ENCODE measurements at regions not wholly inside any gene's neighbourhood (a gene's known extent, or its start where the extent isn't known, plus 50 kb on each side); places are given as distances from the start of the nearest gene placed in this dataset.

DNA sequence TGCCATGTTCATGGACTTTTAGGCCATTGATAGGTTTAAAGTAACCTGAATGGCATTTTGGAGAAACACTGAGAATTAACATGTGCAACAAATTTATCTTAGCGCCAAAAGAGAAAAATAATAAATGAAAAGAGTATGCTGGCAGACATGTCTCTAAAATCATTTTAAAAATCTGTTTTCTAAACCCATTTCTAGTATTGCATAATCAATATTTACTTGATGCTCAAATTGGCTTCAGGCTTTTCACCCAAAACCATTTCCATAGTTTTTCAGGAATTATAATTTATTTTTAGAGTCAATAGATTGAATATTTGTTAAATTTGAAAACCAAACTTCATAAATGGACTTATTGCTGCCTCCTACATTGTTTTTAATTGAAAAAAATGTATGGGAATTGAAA lies 423.0 kb downstream of the PLOD2 start:
- ATAC-seq (no peak), DNase-seq (no peak)
- Histone ChIP-seq H3K27ac (no peak overlapping the region), H3K4me3 (no peak overlapping the region), H3K9me3 (no peaks in the 10 kb centered on the region), H3K36me3 (replicated peaks in 1 of 2; ENCODE audit: insufficient read depth in 1 of 2, low read depth in 2 of 2) (no peaks in the 10 kb centered on the region), H3K27me3 (no peaks in the 10 kb centered on the region), H3K4me1 (no peaks in the 10 kb centered on the region)
- 93 to 94% methylated on average over 1 of the region's 1 CpG for WGBS, 2 donors
- no peak for TF ChIP-seq POLR2A (IDR thresholded peaks at IDR 0.05)
- TF ChIP-seq, protein P1, sequence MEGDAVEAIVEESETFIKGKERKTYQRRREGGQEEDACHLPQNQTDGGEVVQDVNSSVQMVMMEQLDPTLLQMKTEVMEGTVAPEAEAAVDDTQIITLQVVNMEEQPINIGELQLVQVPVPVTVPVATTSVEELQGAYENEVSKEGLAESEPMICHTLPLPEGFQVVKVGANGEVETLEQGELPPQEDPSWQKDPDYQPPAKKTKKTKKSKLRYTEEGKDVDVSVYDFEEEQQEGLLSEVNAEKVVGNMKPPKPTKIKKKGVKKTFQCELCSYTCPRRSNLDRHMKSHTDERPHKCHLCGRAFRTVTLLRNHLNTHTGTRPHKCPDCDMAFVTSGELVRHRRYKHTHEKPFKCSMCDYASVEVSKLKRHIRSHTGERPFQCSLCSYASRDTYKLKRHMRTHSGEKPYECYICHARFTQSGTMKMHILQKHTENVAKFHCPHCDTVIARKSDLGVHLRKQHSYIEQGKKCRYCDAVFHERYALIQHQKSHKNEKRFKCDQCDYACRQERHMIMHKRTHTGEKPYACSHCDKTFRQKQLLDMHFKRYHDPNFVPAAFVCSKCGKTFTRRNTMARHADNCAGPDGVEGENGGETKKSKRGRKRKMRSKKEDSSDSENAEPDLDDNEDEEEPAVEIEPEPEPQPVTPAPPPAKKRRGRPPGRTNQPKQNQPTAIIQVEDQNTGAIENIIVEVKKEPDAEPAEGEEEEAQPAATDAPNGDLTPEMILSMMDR (IDR thresholded peaks at IDR 0.05), result no peak
- intact Hi-C loops (cut with DNase I), result no loop called here

DNA sequence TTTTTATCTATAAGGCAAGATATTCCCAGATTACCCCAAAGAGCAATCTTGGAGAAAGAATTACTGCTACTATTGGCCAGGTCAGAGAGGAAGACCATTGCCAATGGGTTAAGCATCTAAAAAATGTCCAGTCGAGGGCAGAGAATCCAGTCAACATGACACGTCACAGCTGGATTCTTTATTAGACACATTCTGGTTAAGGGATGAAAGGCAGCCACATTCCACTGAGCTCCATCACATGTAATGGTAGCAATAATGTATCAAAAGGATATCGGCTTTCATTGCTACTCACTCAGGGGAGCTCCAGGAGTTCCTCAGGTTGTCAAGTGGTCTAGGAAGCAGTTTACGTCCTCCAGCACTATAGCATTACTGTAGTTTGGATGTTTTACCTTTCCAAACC lies 421.1 kb downstream of the PLOD2 start:
- Histone ChIP-seq H3K4me1 (no peaks in the 10 kb centered on the region), H3K9me3 (no peaks in the 10 kb centered on the region), H3K36me3 (replicated peaks in 1 of 2; ENCODE audit: insufficient read depth in 1 of 2, low read depth in 2 of 2) (no peaks in the 10 kb centered on the region), H3K4me3 (no peak overlapping the region), H3K27me3 (no peaks in the 10 kb centered on the region), H3K27ac (no peak overlapping the region)
- ATAC-seq (no peak), DNase-seq (no peak)
- WGBS, 2 donors, result 63 to 76% methylated on average over 4 of the region's 4 CpGs
- intact Hi-C loops (cut with DNase I), result no loop called here
- no peak for TF ChIP-seq POLR2A (IDR thresholded peaks at IDR 0.05)
- TF ChIP-seq, protein P1 (IDR thresholded peaks at IDR 0.05), result no peak

DNA sequence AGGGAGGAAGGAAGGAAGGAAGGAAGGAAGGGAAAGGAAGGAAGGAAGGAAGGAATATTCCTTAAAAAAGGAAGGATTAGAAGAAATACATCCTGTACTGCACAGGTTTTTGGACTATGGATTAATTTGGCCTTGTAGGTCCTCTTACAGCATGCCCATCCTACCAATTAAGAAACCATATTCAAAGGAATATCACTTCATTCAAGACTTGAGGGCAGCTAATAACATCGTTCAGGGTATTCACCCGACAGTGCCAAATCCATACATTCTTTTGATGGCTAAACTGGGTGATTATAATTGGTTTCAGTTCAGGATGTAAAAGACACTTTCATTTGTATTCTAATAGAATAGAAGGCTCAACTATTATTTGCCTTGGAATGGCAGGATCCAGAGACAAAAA lies 410.3 kb downstream of the PLOD2 start:
- no peak overlapping the region for H3K27ac ChIP-seq
- H3K4me3 ChIP-seq, result no peak overlapping the region
- H3K36me3 ChIP-seq (replicated peaks in 1 of 2; ENCODE audit: insufficient read depth in 1 of 2, low read depth in 2 of 2), result no peaks in the 10 kb centered on the region
- no peak for DNase-seq
- no peak for ATAC-seq
- no peaks in the 10 kb centered on the region for H3K27me3 ChIP-seq
- H3K4me1 ChIP-seq, result no peaks in the 10 kb centered on the region
- intact Hi-C loops (cut with DNase I), result no loop called here
- no peaks in the 10 kb centered on the region for H3K9me3 ChIP-seq
- TF ChIP-seq, protein P1 (IDR thresholded peaks at IDR 0.05), result no peak
- WGBS, 2 donors, result 74 to 83% methylated on average over 2 of the region's 2 CpGs

GRCh38 chr3:145752576-145752975 lies 408.4 kb downstream of the PLOD2 start:
- Histone ChIP-seq H3K27ac (no peak overlapping the region), H3K4me1 (no peaks in the 10 kb centered on the region), H3K4me3 (no peak overlapping the region), H3K27me3 (peaks cover 0 to 4% of the 10 kb centered on the region in 2 donors), H3K36me3 (replicated peaks in 1 of 2; ENCODE audit: insufficient read depth in 1 of 2, low read depth in 2 of 2) (no peaks in the 10 kb centered on the region), H3K9me3 (no peaks in the 10 kb centered on the region)
- DNase-seq (no peak), ATAC-seq (no peak)
- 50 to 53% methylated on average over 1 of the region's 1 CpG for WGBS, 2 donors
- intact Hi-C loops (cut with DNase I), result no loop called here
- TF ChIP-seq, protein P1 (IDR thresholded peaks at IDR 0.05), result no peak
- no peak for TF ChIP-seq POLR2A (IDR thresholded peaks at IDR 0.05)

- intact Hi-C loops (cut with DNase I), result no loop called here
- ATAC-seq (no peak), DNase-seq (no peak)
- Histone ChIP-seq H3K4me1 (no peaks in the 10 kb centered on the region), H3K36me3 (replicated peaks in 1 of 2; ENCODE audit: insufficient read depth in 1 of 2, low read depth in 2 of 2) (no peaks in the 10 kb centered on the region), H3K4me3 (no peak overlapping the region), H3K27me3 (peaks cover 0 to 4% of the 10 kb centered on the region in 2 donors), H3K9me3 (no peaks in the 10 kb centered on the region), H3K27ac (no peak overlapping the region)
- WGBS, 2 donors, result 63 to 69% methylated on average over 3 of the region's 3 CpGs
- no peak for TF ChIP-seq POLR2A (IDR thresholded peaks at IDR 0.05)
These were observed 406.2 kb downstream of the PLOD2 start for GRCh38 chr3:145754605-145755289.

Measured in body of pancreas (tissue), 4 donors.